ENCODE measurements at regions not wholly inside any gene's neighbourhood (a gene's known extent, or its start where the extent isn't known, plus 50 kb on each side); places are given as distances from the start of the nearest gene placed in this dataset.

- TF ChIP-seq CTCF (conservative IDR thresholded peaks at IDR 0.05), result no peak
- H3K27ac ChIP-seq, result no peak overlapping the region
Measured at GRCh38 chr2:41736105-41736567, 311.7 kb upstream of the PKDCC start.

- no peak overlapping the region for H3K27ac ChIP-seq
- TF ChIP-seq CTCF (conservative IDR thresholded peaks at IDR 0.05), result no peak
Measured at GRCh38 chr2:41736586-41736985, 311.2 kb upstream of the PKDCC start.

GRCh38 chr2:41737888-41738287 lies 309.9 kb upstream of the PKDCC start:
- H3K27ac ChIP-seq, result no peak overlapping the region
- TF ChIP-seq CTCF (conservative IDR thresholded peaks at IDR 0.05), result no peak

- no peak overlapping the region for H3K27ac ChIP-seq
- no peak for TF ChIP-seq CTCF (conservative IDR thresholded peaks at IDR 0.05)
Measured at GRCh38 chr2:41741951-41742595, 305.7 kb upstream of the PKDCC start.

GRCh38 chr2:41743324-41743723 lies 304.5 kb upstream of the PKDCC start:
- H3K27ac ChIP-seq, result no peak overlapping the region
- no peak for TF ChIP-seq CTCF (conservative IDR thresholded peaks at IDR 0.05)

GRCh38 chr2:41750829-41751228 lies 297.0 kb upstream of the PKDCC start:
- H3K27ac ChIP-seq, result no peak overlapping the region
- no peak for TF ChIP-seq CTCF (conservative IDR thresholded peaks at IDR 0.05)

GRCh38 chr2:41759880-41760279 lies 287.9 kb upstream of the PKDCC start:
- TF ChIP-seq CTCF (conservative IDR thresholded peaks at IDR 0.05), result no peak
- no peak overlapping the region for H3K27ac ChIP-seq

All from VCaP (cell line).